ENCODE measurements at regions not wholly inside any gene's neighbourhood (a gene's known extent, or its start where the extent isn't known, plus 50 kb on each side); places are given as distances from the start of the nearest gene placed in this dataset.
"Not testable (repeated sequence)": the region's sequence is repeated elsewhere in the genome, so short reads cannot be mapped to it uniquely, and the experiment has no call there.

- Histone ChIP-seq H3K9me3 (no peaks in the 10 kb centered on the region), H3K36me3 (no peaks in the 10 kb centered on the region), H3K27me3 (no peaks in the 10 kb centered on the region), H3K4me1 (peaks cover 0 to 3% (median 0%) of the 10 kb centered on the region in 3 donors), H3K4me3 (no peak overlapping the region), H3K27ac (no peak overlapping the region)
- no peak for DNase-seq
- WGBS, 2 donors, result 66 to 67% methylated on average over 4 of the region's 4 CpGs
- intact Hi-C loops (cut with DNase I), result loop anchor here (10.0 kb wide), 1 partner anchor 1076 kb away; no protein-coding TSS in a partner anchor
- no peak for TF ChIP-seq CTCF (IDR thresholded peaks at IDR 0.05)
- TF ChIP-seq POLR2A (IDR thresholded peaks at IDR 0.05), result no peak
These were observed 99.2 kb upstream of the LYZL2 start for GRCh38 chr10:30728766-30729165.

- intact Hi-C loops (cut with DNase I), result loop anchor here (10.0 kb wide), 1 partner anchor 1077 kb away; no protein-coding TSS in a partner anchor
These were observed 98.6 kb upstream of the LYZL2 start for GRCh38 chr10:30728127-30728526.

GRCh38 chr10:30727524-30727923 is 98.0 kb upstream of the LYZL2 start:
- H3K4me3 ChIP-seq, result no peak overlapping the region
- H3K27me3 ChIP-seq, result no peaks in the 10 kb centered on the region
- no peaks in the 10 kb centered on the region for H3K36me3 ChIP-seq
- 67 to 83% methylated on average over 2 of the region's 2 CpGs for WGBS, 2 donors
- TF ChIP-seq POLR2A (IDR thresholded peaks at IDR 0.05) (no peak), CTCF (IDR thresholded peaks at IDR 0.05) (no peak)
- intact Hi-C loops (cut with DNase I), result loop anchor here (10.0 kb wide), 1 partner anchor 1077 kb away; no protein-coding TSS in a partner anchor
- H3K9me3 ChIP-seq, result no peaks in the 10 kb centered on the region
- no peak overlapping the region for H3K27ac ChIP-seq
- DNase-seq, result no peak
- H3K4me1 ChIP-seq, result peaks cover 0 to 3% (median 0%) of the 10 kb centered on the region in 3 donors

More at GRCh38 chr10:30728127-30728526, 98.6 kb upstream of the LYZL2 start:
- TF ChIP-seq CTCF (IDR thresholded peaks at IDR 0.05) (no peak), POLR2A (IDR thresholded peaks at IDR 0.05) (no peak)
- no peaks in the 10 kb centered on the region for H3K27me3 ChIP-seq
- no peak overlapping the region for H3K27ac ChIP-seq
- H3K36me3 ChIP-seq, result no peaks in the 10 kb centered on the region
- no peak for DNase-seq
- no peaks in the 10 kb centered on the region for H3K9me3 ChIP-seq
- H3K4me3 ChIP-seq, result no peak overlapping the region
- WGBS, 2 donors, result 83 to 89% methylated on average over 4 to 5 of the region's 5 CpGs
- H3K4me1 ChIP-seq, result peaks cover 0 to 3% (median 0%) of the 10 kb centered on the region in 3 donors

- 15 to 18% methylated on average over 6 to 7 of the region's 19 CpGs for WGBS, 2 donors
- peak in 5 of 6 experiments; percentile 19 to 50 (median 32) for TF ChIP-seq CTCF (IDR thresholded peaks at IDR 0.05)
- DNase-seq, H3K4me3 ChIP-seq, H3K4me1 ChIP-seq, H3K27ac ChIP-seq, H3K36me3 ChIP-seq, H3K27me3 ChIP-seq, H3K9me3 ChIP-seq: not testable (repeated sequence)
- intact Hi-C loops (cut with DNase I), result loop anchor here (10.0 kb wide), 1 partner anchor 1078 kb away; no protein-coding TSS in a partner anchor
These were observed 97.3 kb upstream of the LYZL2 start for GRCh38 chr10:30726783-30727414.

GRCh38 chr10:30725661-30726060 is 96.1 kb upstream of the LYZL2 start:
- intact Hi-C loops (cut with DNase I), result loop anchor here (10.0 kb wide), 1 partner anchor 1079 kb away; no protein-coding TSS in a partner anchor
- TF ChIP-seq POLR2A (IDR thresholded peaks at IDR 0.05) (no peak), CTCF (IDR thresholded peaks at IDR 0.05) (no peak)
- no peak for DNase-seq

More at GRCh38 chr10:30725661-30726060, 96.1 kb upstream of the LYZL2 start:
- Histone ChIP-seq H3K36me3 (no peaks in the 10 kb centered on the region), H3K9me3 (no peaks in the 10 kb centered on the region), H3K27me3 (no peaks in the 10 kb centered on the region), H3K4me3 (no peak overlapping the region), H3K4me1 (peaks cover 0 to 3% (median 0%) of the 10 kb centered on the region in 3 donors), H3K27ac (no peak overlapping the region)
- 84 to 87% methylated on average over 9 to 10 of the region's 10 CpGs for WGBS, 2 donors
